B cell (primary cell): ENCODE measurements at regions not wholly inside any gene's neighbourhood (a gene's known extent, or its start where the extent isn't known, plus 50 kb on each side); places are given as distances from the start of the nearest gene placed in this dataset.

Experiments used
- ATAC-seq: fragments of 200-7000 bp; cut with Tn5 transposase; one replicate; pipeline ENCODE4 v1.10.0; 2021; ENCODE audit warnings: low read depth, mild to moderate bottlenecking, moderate number of reproducible peaks, moderate library complexity
- CTCF ChIA-PET: fragments of 350-600 bp; sonication (Branson Sonifier 250); formaldehyde crosslinking; loops from one replicate; lab custom pipeline; 2021; ENCODE audit warnings: antibody characterized with exemption, inconsistent platforms; lab: Charles Lee
- POLR2A ChIA-PET: fragments of 350-600 bp; sonication (Branson Sonifier 250); formaldehyde crosslinking; loops from one replicate; lab custom pipeline; 2021; ENCODE audit warnings: antibody characterized with exemption; lab: Charles Lee
- DNase-seq: peaks from one replicate; pipeline ENCODE4 v3.0.0; 2013
- H2AFZ ChIP-seq: 2 replicates; pipeline ENCODE4 v1.6.1; 2012; ENCODE audit warnings: mild to moderate bottlenecking, low read depth, low read length; ENCODE audit not compliant: insufficient read depth, poor library complexity, severe bottlenecking
- H3K27ac ChIP-seq, 2 donors: 1 replicate in 1 of 2; 2 replicates in 1 of 2; pipeline ENCODE4 v1.5.1; 2012 to 2013; ENCODE audit warnings: low read length in 2 of 2, mild to moderate bottlenecking in 2 of 2, moderate library complexity in 1 of 2
- H3K27me3 ChIP-seq, 4 experiments: fragments of 200-600 bp in 1 of 4; sonication (generic) in 1 of 4; replicated peaks in 1 of 4; 1 replicate in 2 of 4; 2 replicates in 2 of 4; pipeline versions ENCODE4 v1.6.1 to v1.7.0; 2013 to 2016; ENCODE audit warnings: low read length in 3 of 4, mild to moderate bottlenecking in 2 of 4, mixed read lengths in 1 of 4, moderate library complexity in 1 of 4; ENCODE audit not compliant: insufficient read depth in 4 of 4, control insufficient read depth in 3 of 4; ENCODE audit errors: control extremely low read depth in 1 of 4
- H3K36me3 ChIP-seq, 2 experiments: replicated peaks in 1 of 2; 1 replicate in 1 of 2; 2 replicates in 1 of 2; pipeline versions ENCODE4 v1.6.1 to v1.7.1; 2013; ENCODE audit warnings: low read length in 1 of 2; ENCODE audit not compliant: insufficient read depth in 2 of 2, control insufficient read depth in 1 of 2; ENCODE audit errors: control extremely low read depth in 1 of 2, extremely low read depth in 1 of 2
- H3K4me1 ChIP-seq, 2 donors: fragments of 200-600 bp in 1 of 2; sonication (generic) in 1 of 2; 1 replicate in 1 of 2; 2 replicates in 1 of 2; pipeline versions ENCODE4 v1.5.1 to v1.6.1; 2013 to 2017; ENCODE audit warnings: low read length in 2 of 2; ENCODE audit not compliant: control insufficient read depth in 2 of 2, insufficient read depth in 2 of 2
- H3K4me2 ChIP-seq: replicated peaks from 2 replicates; pipeline ENCODE3; 2012; ENCODE audit warnings: mild to moderate bottlenecking, low read depth, low read length; ENCODE audit not compliant: poor library complexity, severe bottlenecking
- H3K4me3 ChIP-seq, 5 experiments: fragments of 200-600 bp in 1 of 5; sonication (generic) in 1 of 5; 1 replicate in 3 of 5; 2 replicates in 2 of 5; pipeline versions ENCODE4 v1.5.1 to v1.7.0; 2011 to 2016; ENCODE audit warnings: low read length in 4 of 5, mild to moderate bottlenecking in 4 of 5, low read depth in 2 of 5, control low read depth in 1 of 5, moderate library complexity in 1 of 5; ENCODE audit not compliant: insufficient read depth in 1 of 5; ENCODE audit errors: control extremely low read depth in 1 of 5, extremely low read depth in 1 of 5
- H3K79me2 ChIP-seq: fragments of 200-600 bp; sonication (generic); one replicate; pipeline ENCODE4 v1.6.0; 2016; ENCODE audit warnings: low read length; ENCODE audit not compliant: control insufficient read depth, insufficient read depth
- H3K9ac ChIP-seq: fragments of 200-600 bp; sonication (generic); 2 replicates; pipeline ENCODE4 v1.6.1; 2017; ENCODE audit warnings: mild to moderate bottlenecking, low read length, moderate library complexity
- H3K9me3 ChIP-seq, 3 donors: one replicate each; pipeline versions ENCODE4 v1.6.1 to v1.7.1; 2013; ENCODE audit warnings: low read length in 2 of 3; ENCODE audit not compliant: control insufficient read depth in 2 of 3, insufficient read depth in 1 of 3; ENCODE audit errors: control extremely low read depth in 1 of 3
- H4K20me1 ChIP-seq: 2 replicates; pipeline ENCODE4 v1.6.0; 2012; ENCODE audit warnings: mild to moderate bottlenecking, low read length; ENCODE audit not compliant: insufficient read depth, control insufficient read depth, poor library complexity, severe bottlenecking
- H3K27ac Mint-ChIP-seq: one replicate; pipeline ENCODE4 v1.8.0; 2021; ENCODE audit warnings: mixed read lengths
- H3K27me3 Mint-ChIP-seq: one replicate; pipeline ENCODE4 v1.8.0; 2021; ENCODE audit warnings: mixed read lengths
- H3K4me1 Mint-ChIP-seq: one replicate; pipeline ENCODE4 v1.8.0; 2021; ENCODE audit warnings: mixed read lengths
- H3K4me3 Mint-ChIP-seq: one replicate; pipeline ENCODE4 v1.8.0; 2021; ENCODE audit warnings: mixed read lengths
- H3K9me3 Mint-ChIP-seq: one replicate; pipeline ENCODE4 v1.8.0; 2022; ENCODE audit warnings: mixed read lengths; ENCODE audit not compliant: insufficient read depth
- EZH2 ChIP-seq: IDR thresholded peaks from 2 replicates; pipeline ENCODE4 v1.6.1; 2012; ENCODE audit warnings: borderline replicate concordance, low read depth, mild to moderate bottlenecking, moderate library complexity, low read length; ENCODE audit not compliant: insufficient read depth, poor library complexity, severe bottlenecking
- WGBS: methylation state at CpG from one replicate; pipeline ENCODE4 v1.1.5; 2013; ENCODE audit warnings: missing lambda C conversion rate; ENCODE audit not compliant: insufficient coverage; 5-methylcytosine and 5-hydroxymethylcytosine counted together
- intact Hi-C: fragments of 100-400 bp; cut with micrococcal nuclease; formaldehyde crosslinking; loops from one replicate; pipeline ENCODE4 v1.10.0; 2022
- TF ChIP-seq, protein P1 (sequence below): fragments of 200-600 bp; IDR thresholded peaks from one replicate; pipeline ENCODE4 v1.8.0; 2022; ENCODE audit warnings: antibody characterized with exemption, mild to moderate bottlenecking

DNA sequence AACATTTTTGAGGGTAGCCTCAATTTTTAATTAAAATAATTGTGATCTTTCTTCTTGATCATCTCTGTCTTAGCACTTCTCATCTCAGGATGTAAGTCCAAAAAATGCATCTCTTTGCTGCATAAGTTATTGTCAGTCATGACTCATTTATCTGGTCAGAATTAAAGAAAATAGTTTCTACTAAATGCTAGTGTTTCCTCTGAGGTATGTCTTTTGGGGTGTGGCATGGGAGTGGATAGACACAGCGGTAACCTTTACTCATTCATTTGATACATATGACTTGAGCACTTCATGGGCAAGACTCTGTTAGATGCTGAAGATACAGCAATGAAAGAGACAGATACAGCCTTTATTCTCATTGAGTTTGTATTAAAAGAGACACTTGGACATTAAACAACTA, 284.7 kb downstream of the IRS1 start:
- Mint-ChIP-seq H3K27ac (no peak overlapping the region), H3K9me3 (no peaks in the 10 kb centered on the region), H3K27me3 (peaks cover 8% of the 10 kb centered on the region), H3K4me3 (no peak overlapping the region), H3K4me1 (no peaks in the 10 kb centered on the region)
- Histone ChIP-seq H3K9me3 (peaks cover 0 to 1% (median 0%) of the 10 kb centered on the region in 3 donors), H4K20me1 (no peaks in the 10 kb centered on the region), H3K79me2 (no peaks in the 10 kb centered on the region), H3K4me1 (no peaks in the 10 kb centered on the region), H3K4me2 (no peak overlapping the region), H3K36me3 (no peaks in the 10 kb centered on the region), H3K27ac (no peak overlapping the region), H2AFZ (no peak overlapping the region), H3K9ac (no peak overlapping the region), H3K4me3 (no peak overlapping the region), H3K27me3 (no peaks in the 10 kb centered on the region)
- ATAC-seq = no peak
- intact Hi-C loops = no loop called here
- ChIA-PET CTCF (no interaction called here), POLR2A (no interaction called here)
- no peak for DNase-seq
- WGBS = no CpG with 5 or more reads among the region's 1 CpG
- TF ChIP-seq, protein P1, sequence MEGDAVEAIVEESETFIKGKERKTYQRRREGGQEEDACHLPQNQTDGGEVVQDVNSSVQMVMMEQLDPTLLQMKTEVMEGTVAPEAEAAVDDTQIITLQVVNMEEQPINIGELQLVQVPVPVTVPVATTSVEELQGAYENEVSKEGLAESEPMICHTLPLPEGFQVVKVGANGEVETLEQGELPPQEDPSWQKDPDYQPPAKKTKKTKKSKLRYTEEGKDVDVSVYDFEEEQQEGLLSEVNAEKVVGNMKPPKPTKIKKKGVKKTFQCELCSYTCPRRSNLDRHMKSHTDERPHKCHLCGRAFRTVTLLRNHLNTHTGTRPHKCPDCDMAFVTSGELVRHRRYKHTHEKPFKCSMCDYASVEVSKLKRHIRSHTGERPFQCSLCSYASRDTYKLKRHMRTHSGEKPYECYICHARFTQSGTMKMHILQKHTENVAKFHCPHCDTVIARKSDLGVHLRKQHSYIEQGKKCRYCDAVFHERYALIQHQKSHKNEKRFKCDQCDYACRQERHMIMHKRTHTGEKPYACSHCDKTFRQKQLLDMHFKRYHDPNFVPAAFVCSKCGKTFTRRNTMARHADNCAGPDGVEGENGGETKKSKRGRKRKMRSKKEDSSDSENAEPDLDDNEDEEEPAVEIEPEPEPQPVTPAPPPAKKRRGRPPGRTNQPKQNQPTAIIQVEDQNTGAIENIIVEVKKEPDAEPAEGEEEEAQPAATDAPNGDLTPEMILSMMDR = no peak
- no peak for TF ChIP-seq EZH2

DNA sequence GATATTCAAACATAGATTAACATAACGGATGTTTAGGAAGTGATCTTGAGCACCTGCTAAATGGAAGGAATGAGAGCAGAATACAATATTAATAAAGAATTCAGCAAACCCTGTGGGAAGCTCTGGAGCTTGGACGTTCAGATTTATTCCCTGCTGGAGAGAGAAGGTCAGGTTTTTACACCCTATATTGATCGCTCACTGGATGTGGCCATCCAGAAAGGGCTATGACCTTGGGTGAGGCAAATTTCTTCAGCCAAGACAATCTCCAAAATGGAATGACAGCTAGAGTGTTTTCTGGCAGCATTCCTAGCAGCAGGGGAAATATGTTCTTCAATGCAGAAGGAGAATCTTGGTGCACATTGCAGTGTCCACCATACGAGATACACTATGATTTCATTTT, 288.3 kb downstream of the IRS1 start:
- no peaks in the 10 kb centered on the region for H3K4me1 ChIP-seq
- no peak overlapping the region for H3K9ac ChIP-seq
- H3K4me3 ChIP-seq = no peak overlapping the region
- DNase-seq = no peak
- H3K27ac Mint-ChIP-seq = no peak overlapping the region
- no peaks in the 10 kb centered on the region for H3K9me3 ChIP-seq
- ChIA-PET CTCF (no interaction called here), POLR2A (no interaction called here)
- no peaks in the 10 kb centered on the region for H3K27me3 ChIP-seq
- no peaks in the 10 kb centered on the region for H3K36me3 ChIP-seq
- TF ChIP-seq, protein P1 = no peak
- TF ChIP-seq EZH2 = no peak
- H3K4me3 Mint-ChIP-seq = no peak overlapping the region
- 82% methylated on average over 2 of the region's 4 CpGs for WGBS
- H3K79me2 ChIP-seq = no peaks in the 10 kb centered on the region
- no peak overlapping the region for H2AFZ ChIP-seq
- intact Hi-C loops = no loop called here
- H3K27ac ChIP-seq = no peak overlapping the region
- peaks cover 8% of the 10 kb centered on the region for H3K27me3 Mint-ChIP-seq
- no peak for ATAC-seq
- H3K4me1 Mint-ChIP-seq = no peaks in the 10 kb centered on the region
- no peak overlapping the region for H3K4me2 ChIP-seq
- H3K9me3 Mint-ChIP-seq = no peaks in the 10 kb centered on the region
- no peaks in the 10 kb centered on the region for H4K20me1 ChIP-seq
